K562 (cell line): ENCODE measurements at regions not wholly inside any gene's neighbourhood (a gene's known extent, or its start where the extent isn't known, plus 50 kb on each side); places are given as distances from the start of the nearest gene placed in this dataset.

Source experiments
- ATAC-seq: fragments of 200-7000 bp; cut with Tn5 transposase; 3 replicates; pipeline ENCODE4 v1.9.1; 2020; ENCODE audit warnings: moderate library complexity
- BruUV-seq: library from RNA; stranded (reverse); fragments of 400-500 nt; replicated peaks from 2 replicates; lab custom pipeline; 2021; lab: Mats Ljungman, UMichigan
- CTCF ChIA-PET: fragments of 300-600 bp; formaldehyde crosslinking; extraction: SDS; loops from one replicate; lab custom pipeline; 2021; ENCODE audit warnings: low intra/inter-chr PET ratio; lab: Yijun Ruan, JAX
- POLR2A ChIA-PET: fragments of 300-600, 350-650 bp; sonication (Branson Sonifier 250); formaldehyde crosslinking; extraction: SDS; loops from one replicate; lab custom pipeline; 2021; ENCODE audit warnings: antibody characterized with exemption, inconsistent platforms; lab: Yijun Ruan, JAX
- DNase-seq, 4 experiments: peaks; one replicate each; pipeline versions ENCODE4 v3.0.0 to v3.0.0-alpha.2; 2011 to 2018; ENCODE audit warnings: low spot score in 3 of 4, mixed read lengths in 3 of 4; ENCODE audit errors: extremely low read depth in 1 of 4
- FAIRE-seq: peaks from 2 replicates; lab custom pipeline; 2011; peaks lifted over from hg19 to GRCh38; lab: Jason Lieb, UNC
- H2AFZ ChIP-seq: 2 replicates; pipeline ENCODE4 v1.6.0; 2011; ENCODE audit warnings: low read depth, low read length, control low read depth, inconsistent platforms
- H3K27ac ChIP-seq: fragments of 200-600 bp; 3 replicates; pipeline ENCODE4 v1.8.0; 2011; ENCODE audit warnings: low read depth, mild to moderate bottlenecking, control low read depth, inconsistent platforms, low read length, moderate library complexity, mixed read lengths; ENCODE audit errors: extremely low read depth
- H3K27me3 ChIP-seq, 2 experiments: fragments of 300-600 bp in 1 of 2; 2 replicates in 1 of 2; 3 replicates in 1 of 2; pipeline versions ENCODE4 v1.6.0 to v1.8.0; 2011; ENCODE audit warnings: inconsistent platforms in 2 of 2, low read length in 2 of 2, mild to moderate bottlenecking in 1 of 2, mixed read lengths in 1 of 2, moderate library complexity in 1 of 2; ENCODE audit not compliant: control insufficient read depth in 2 of 2, insufficient read depth in 2 of 2
- H3K36me3 ChIP-seq: fragments of 300-600 bp; 3 replicates; pipeline ENCODE4 v1.8.0; 2011; ENCODE audit warnings: mild to moderate bottlenecking, low read length, inconsistent platforms; ENCODE audit not compliant: control insufficient read depth, insufficient read depth
- H3K4me1 ChIP-seq, 2 experiments: fragments of 200-600 bp in 1 of 2; replicated peaks in 1 of 2; 2 replicates in 1 of 2; 3 replicates in 1 of 2; pipeline versions ENCODE4 v1.5.1 to v1.8.0; 2011; ENCODE audit warnings: inconsistent platforms in 2 of 2, low read length in 2 of 2, mild to moderate bottlenecking in 1 of 2, mixed read lengths in 1 of 2, moderate library complexity in 1 of 2; ENCODE audit not compliant: control insufficient read depth in 2 of 2, insufficient read depth in 2 of 2
- H3K4me2 ChIP-seq: 2 replicates; pipeline ENCODE4 v1.6.1; 2011; ENCODE audit warnings: low read length, control low read depth, inconsistent platforms, mixed read lengths; ENCODE audit not compliant: insufficient read depth
- H3K4me3 ChIP-seq: fragments of 200-600 bp; sonication (generic), shearing (Covaris generic); 2 replicates; pipeline ENCODE4 v1.5.1; 2016; ENCODE audit warnings: control low read depth, inconsistent platforms
- H3K79me2 ChIP-seq: fragments of 200-600 bp; 3 replicates; pipeline ENCODE4 v1.8.0; 2011; ENCODE audit warnings: low read length, inconsistent platforms; ENCODE audit not compliant: control insufficient read depth, insufficient read depth
- H3K9ac ChIP-seq, 2 experiments: 2 replicates each; pipeline versions ENCODE4 v1.6.0 to v1.6.1; 2011; ENCODE audit warnings: low read depth in 2 of 2, low read length in 2 of 2, control low read depth in 1 of 2, inconsistent platforms in 1 of 2, mild to moderate bottlenecking in 1 of 2, mixed read lengths in 1 of 2; ENCODE audit not compliant: insufficient read depth in 1 of 2
- H3K9me1 ChIP-seq: one replicate; pipeline ENCODE4 v1.6.0; 2011; ENCODE audit warnings: inconsistent platforms, mild to moderate bottlenecking, low read length, moderate library complexity; ENCODE audit not compliant: control insufficient read depth, insufficient read depth
- H3K9me3 ChIP-seq: replicated peaks from 2 replicates; pipeline ENCODE4 v1.5.1; 2011; ENCODE audit warnings: low read depth, low read length, inconsistent platforms; ENCODE audit not compliant: control insufficient read depth, insufficient read depth
- H4K20me1 ChIP-seq: replicated peaks from 2 replicates; pipeline ENCODE4 v1.6.1; 2011; ENCODE audit warnings: low read length, inconsistent platforms, mixed read lengths; ENCODE audit not compliant: control insufficient read depth, insufficient read depth
- BDP1 ChIP-seq: IDR thresholded peaks from 3 replicates; pipeline ENCODE4 v1.6.1; 2011; ENCODE audit not compliant: insufficient read length, insufficient read depth
- CCNT2 ChIP-seq: IDR thresholded peaks from 2 replicates; pipeline ENCODE4 v1.6.1; 2011; ENCODE audit warnings: borderline replicate concordance, low read depth, mild to moderate bottlenecking, moderate library complexity, mixed read lengths, low read length; ENCODE audit not compliant: insufficient read length; ENCODE audit errors: extremely low read depth
- DDX20 ChIP-seq: fragments of 450-650 bp; IDR thresholded peaks from 2 replicates; pipeline ENCODE4 v1.6.1; 2016; ENCODE audit warnings: missing genetic modification characterization, low read depth, mild to moderate bottlenecking, missing compliant biosample characterization, moderate library complexity
- ETS2 ChIP-seq: IDR thresholded peaks from 2 replicates; pipeline ENCODE4 v1.6.1; 2016; ENCODE audit warnings: borderline replicate concordance, missing genetic modification characterization, mild to moderate bottlenecking, moderate library complexity, missing compliant biosample characterization; ENCODE audit not compliant: poor library complexity, severe bottlenecking
- FUS ChIP-seq: fragments of 200-400 bp; formaldehyde crosslinking; optimal IDR thresholded peaks from 2 replicates; pipeline ENCODE3; 2017; ENCODE audit warnings: low read depth, low read length
- HLTF ChIP-seq: fragments of 450-650 bp; IDR thresholded peaks from 2 replicates; pipeline ENCODE4 v1.6.1; 2016
- JUNB ChIP-seq: fragments of 450-650 bp; formaldehyde crosslinking; conservative IDR thresholded peaks from 2 replicates; pipeline ENCODE4 v1.4.0; 2020; ENCODE audit warnings: mild to moderate bottlenecking
- NFXL1 ChIP-seq: fragments of 450-650 bp; formaldehyde crosslinking; IDR thresholded peaks from 2 replicates; pipeline ENCODE4 v1.4.0; 2021; ENCODE audit warnings: mild to moderate bottlenecking
- RBM22 ChIP-seq: fragments of 200-400 bp; formaldehyde crosslinking; IDR thresholded peaks from 2 replicates; pipeline ENCODE4 v1.6.1; 2018; ENCODE audit warnings: low read length, low read depth; ENCODE audit not compliant: poor library complexity, severe bottlenecking
- RFX5 ChIP-seq: IDR thresholded peaks from 2 replicates; pipeline ENCODE4 v1.6.1; 2011; ENCODE audit warnings: low read depth, mild to moderate bottlenecking, improper control_type of control experiment, low read length
- RNF2 ChIP-seq: sonication (generic); IDR thresholded peaks from 2 replicates; pipeline ENCODE4 v1.6.1; 2016
- RNF219 ChIP-seq: fragments of 250-450 bp; sonication (Bioruptor Pico); IDR thresholded peaks from 2 replicates; pipeline ENCODE4 v1.5.0; 2022; ENCODE audit warnings: mild to moderate bottlenecking
- SNRNP70 ChIP-seq: fragments of 200-400 bp; formaldehyde crosslinking; optimal IDR thresholded peaks from 2 replicates; pipeline ENCODE3; 2017; ENCODE audit warnings: low read depth, low read length
- ZNF277 ChIP-seq: fragments of 250-450 bp; sonication (Bioruptor Pico); IDR thresholded peaks from 2 replicates; pipeline ENCODE4 v1.8.0; 2022; ENCODE audit warnings: inconsistent platforms, mild to moderate bottlenecking, moderate library complexity, borderline replicate concordance
- ZNF668 ChIP-seq: fragments of 250-450 bp; sonication (Bioruptor Pico); IDR thresholded peaks from 2 replicates; pipeline ENCODE4 v1.8.0; 2022; ENCODE audit warnings: mild to moderate bottlenecking, inconsistent platforms
- WGBS: fragments of 100-300 bp; shearing (Covaris generic); methylation state at CpG from one replicate; pipeline ENCODE4 v1.1.6; 2016; ENCODE audit warnings: low coverage, mixed read lengths; ENCODE audit not compliant: insufficient coverage; ENCODE audit errors: missing lambda C conversion rate; 5-methylcytosine and 5-hydroxymethylcytosine counted together
- in situ Hi-C: fragments of 300-500 bp; cut with MboI; formaldehyde crosslinking; loops from 4 replicates; pipeline ENCODE4 v1.15.0; 2018; ENCODE audit warnings: inconsistent platforms, mixed read lengths
- intact Hi-C: fragments of 100-400 bp; cut with micrococcal nuclease; formaldehyde crosslinking; loops from 2 replicates; pipeline ENCODE4 v1.14.2; 2022

- Histone ChIP-seq H3K9me3 (no peaks in the 10 kb centered on the region), H3K4me3 (no peak overlapping the region), H3K79me2 (no peaks in the 10 kb centered on the region), H3K36me3 (no peaks in the 10 kb centered on the region), H3K27me3 (no peaks in the 10 kb centered on the region), H3K9me1 (no peaks in the 10 kb centered on the region), H2AFZ (no peak overlapping the region), H3K27ac (no peak overlapping the region), H3K4me2 (no peak overlapping the region), H3K9ac (no peak overlapping the region), H3K4me1 (no peaks in the 10 kb centered on the region), H4K20me1 (no peaks in the 10 kb centered on the region)
- TF ChIP-seq RNF219 (CRISPR knock-in tag) (no peak), HLTF (no peak), SNRNP70 (no peak), JUNB (CRISPR knock-in tag) (no peak), RNF2 (no peak)
- in situ Hi-C loops (no loop called here), intact Hi-C loops (no loop called here)
- CTCF ChIA-PET, result no interaction called here
- WGBS, result 4% methylated on average over 2 of the region's 2 CpGs
- BruUV-seq, result no TSS peak
- no peak for FAIRE-seq
- DNase-seq, result no peak
- ATAC-seq, result no peak
- POLR2A ChIA-PET, result no interaction called here
Measured at GRCh38 chr7:116101704-116102103, 71.1 kb upstream of the TFEC start.

GRCh38 chr7:116111475-116111874 lies 80.9 kb upstream of the TFEC start:
- no peak overlapping the region for H2AFZ ChIP-seq
- H3K36me3 ChIP-seq, result no peaks in the 10 kb centered on the region
- H3K9me1 ChIP-seq, result no peaks in the 10 kb centered on the region
- BruUV-seq, result no TSS peak
- no peaks in the 10 kb centered on the region for H3K9me3 ChIP-seq
- no peak overlapping the region for H3K4me3 ChIP-seq
- in situ Hi-C loops, result no loop called here
- H3K9ac ChIP-seq, result no peak overlapping the region
- ATAC-seq, result no peak
- no peaks in the 10 kb centered on the region for H3K27me3 ChIP-seq
- no peaks in the 10 kb centered on the region for H3K79me2 ChIP-seq
- H3K27ac ChIP-seq, result no peak overlapping the region
- intact Hi-C loops, result no loop called here
- DNase-seq, result no peak
- POLR2A ChIA-PET, result interaction anchor here (1.0 kb wide), 1 partner anchor 22 kb away, joined by 4 read pairs; no protein-coding TSS in a partner anchor
- H3K4me2 ChIP-seq, result no peak overlapping the region
- CTCF ChIA-PET, result no interaction called here
- no peaks in the 10 kb centered on the region for H3K4me1 ChIP-seq
- no peaks in the 10 kb centered on the region for H4K20me1 ChIP-seq
- no peak for FAIRE-seq
- TF ChIP-seq DDX20 (tag) (no peak), BDP1 (no peak), CCNT2 (no peak), ZNF277 (CRISPR knock-in tag) (no peak), RFX5 (no peak), ETS2 (no peak), NFXL1 (CRISPR knock-in tag) (no peak), ZNF668 (no peak), FUS (no peak), RBM22 (no peak)
